WTC11 (cell line): ENCODE measurements at regions not wholly inside any gene's neighbourhood (a gene's known extent, or its start where the extent isn't known, plus 50 kb on each side); places are given as distances from the start of the nearest gene placed in this dataset.

Experiments used
- CTCF ChIP-seq: fragments of 200-600 bp; IDR thresholded peaks from 2 replicates; pipeline ENCODE4 v1.8.0; 2022; ENCODE audit warnings: antibody characterized with exemption
- RORB ChIP-seq: fragments of 250-450 bp; sonication (Bioruptor Pico); IDR thresholded peaks from 2 replicates; pipeline ENCODE4 v1.9.0; 2021; ENCODE audit warnings: mild to moderate bottlenecking
- SP1 ChIP-seq: sonication (generic); formaldehyde crosslinking; conservative IDR thresholded peaks from 2 replicates; pipeline ENCODE4 v1.8.1; 2022; ENCODE audit warnings: missing genetic modification reagents
- ZNF138 ChIP-seq: sonication (generic); formaldehyde crosslinking; conservative IDR thresholded peaks from 2 replicates; pipeline ENCODE4 v1.8.1; 2022; ENCODE audit warnings: mild to moderate bottlenecking, moderate library complexity, missing genetic modification reagents
- ZNF317 ChIP-seq: sonication (generic); formaldehyde crosslinking; IDR thresholded peaks from 2 replicates; pipeline ENCODE4 v1.8.1; 2023; ENCODE audit warnings: low read depth, mild to moderate bottlenecking, moderate library complexity, missing genetic modification reagents, borderline replicate concordance
- ZSCAN18 ChIP-seq: fragments of 250-450 bp; sonication (Bioruptor Pico); IDR thresholded peaks from 2 replicates; pipeline ENCODE4 v2.1.2; 2022; ENCODE audit warnings: mild to moderate bottlenecking, moderate library complexity

- TF ChIP-seq CTCF (no peak; the same call in 1 of the 2 replicates), SP1 (CRISPR knock-in tag) (no peak), ZNF317 (CRISPR knock-in tag) (no peak), RORB (CRISPR knock-in tag) (no peak), ZSCAN18 (CRISPR knock-in tag) (no peak), ZNF138 (CRISPR knock-in tag) (no peak)
Observed at GRCh38 chr1:118461154-118461553, 276.1 kb upstream of the SPAG17 start.
